DND-41 (cell line): ENCODE measurements at regions not wholly inside any gene's neighbourhood (a gene's known extent, or its start where the extent isn't known, plus 50 kb on each side); places are given as distances from the start of the nearest gene placed in this dataset.

Source experiments
- ATAC-seq: fragments of 200-7000 bp; cut with Tn5 transposase; 3 replicates; pipeline ENCODE4 v1.9.1; 2021; ENCODE audit warnings: low read depth; ENCODE audit not compliant: insufficient read depth
- DNase-seq: peaks from one replicate; pipeline ENCODE4 v3.0.0-alpha.2; 2020
- H2AFZ ChIP-seq: 2 replicates; pipeline ENCODE4 v1.6.0; 2012; ENCODE audit warnings: low read depth, low read length
- H3K27ac ChIP-seq: 2 replicates; pipeline ENCODE4 v1.5.1; 2012; ENCODE audit warnings: low read length, inconsistent platforms
- H3K27me3 ChIP-seq: fragments of 200-600 bp; sonication (generic); 2 replicates; pipeline ENCODE4 v1.6.0; 2012; ENCODE audit warnings: low read length, mild to moderate bottlenecking, inconsistent platforms; ENCODE audit not compliant: insufficient read depth, poor library complexity
- H3K36me3 ChIP-seq: 2 replicates; pipeline ENCODE4 v1.5.1; 2012; ENCODE audit warnings: low read length, inconsistent platforms; ENCODE audit not compliant: insufficient read depth
- H3K4me1 ChIP-seq: 2 replicates; pipeline ENCODE4 v1.5.1; 2012; ENCODE audit warnings: mild to moderate bottlenecking, low read length; ENCODE audit not compliant: insufficient read depth
- H3K4me2 ChIP-seq: 2 replicates; pipeline ENCODE4 v1.6.0; 2012; ENCODE audit warnings: mild to moderate bottlenecking, moderate library complexity, low read length, inconsistent platforms; ENCODE audit not compliant: insufficient read depth
- H3K4me3 ChIP-seq, 2 experiments: fragments of 200-600 bp in 1 of 2; shearing (Covaris generic) in 1 of 2; 2 replicates each; pipeline ENCODE4 v1.5.1; 2012 to 2016; ENCODE audit warnings: inconsistent platforms in 2 of 2, low read length in 2 of 2, mild to moderate bottlenecking in 2 of 2, low read depth in 1 of 2, moderate library complexity in 1 of 2
- H3K79me2 ChIP-seq: 2 replicates; pipeline ENCODE4 v1.6.0; 2012; ENCODE audit warnings: low read length, inconsistent platforms; ENCODE audit not compliant: insufficient read depth
- H3K9ac ChIP-seq: 2 replicates; pipeline ENCODE4 v1.6.0; 2012; ENCODE audit warnings: low read depth, mild to moderate bottlenecking, inconsistent platforms, low read length, moderate library complexity
- H3K9me3 ChIP-seq: 2 replicates; pipeline ENCODE4 v1.5.1; 2012; ENCODE audit warnings: low read length, moderate library complexity, mild to moderate bottlenecking, inconsistent platforms; ENCODE audit not compliant: insufficient read depth, severe bottlenecking
- H4K20me1 ChIP-seq: 2 replicates; pipeline ENCODE4 v1.6.0; 2012; ENCODE audit warnings: low read length; ENCODE audit not compliant: insufficient read depth
- CTCF ChIP-seq: IDR thresholded peaks from 2 replicates; pipeline ENCODE4 v1.5.1; 2012; ENCODE audit warnings: borderline replicate concordance, low read length, moderate library complexity, mild to moderate bottlenecking; ENCODE audit not compliant: poor library complexity, severe bottlenecking; ENCODE audit errors: extremely low read depth
- EZH2 ChIP-seq: IDR thresholded peaks from 3 replicates; pipeline ENCODE4 v1.6.1; 2012; ENCODE audit warnings: borderline replicate concordance, low read depth, mild to moderate bottlenecking, moderate library complexity, low read length, inconsistent platforms; ENCODE audit not compliant: severe bottlenecking

GRCh38 chr5:98214240-98215051 is 559.0 kb upstream of the RGMB start:
- Histone ChIP-seq H3K36me3 (no peaks in the 10 kb centered on the region), H3K9me3 (no peaks in the 10 kb centered on the region), H3K9ac (no peak overlapping the region), H3K4me3 (no peak overlapping the region), H3K79me2 (no peaks in the 10 kb centered on the region), H3K4me1 (peaks cover 4% of the 10 kb centered on the region; the same call in 1 of the 2 replicates), H3K27ac (no peak overlapping the region), H4K20me1 (no peaks in the 10 kb centered on the region), H3K27me3 (no peaks in the 10 kb centered on the region), H2AFZ (peak overlapping the region; percentile 16; the same call in 1 of the 2 replicates), H3K4me2 (no peak overlapping the region)
- TF ChIP-seq EZH2 (no peak), CTCF (no peak)
- ATAC-seq (no peak), DNase-seq (no peak)

- no peaks in the 10 kb centered on the region for H3K36me3 ChIP-seq
- no peak for DNase-seq
- TF ChIP-seq CTCF, result no peak
- no peak for TF ChIP-seq EZH2
- no peak overlapping the region for H3K9ac ChIP-seq
- H2AFZ ChIP-seq, result no peak overlapping the region
- H3K4me2 ChIP-seq, result no peak overlapping the region
- H3K4me1 ChIP-seq, result peaks cover 4% of the 10 kb centered on the region; the same call in 1 of the 2 replicates
- no peak overlapping the region for H3K4me3 ChIP-seq
- H3K27me3 ChIP-seq, result no peaks in the 10 kb centered on the region
- H4K20me1 ChIP-seq, result no peaks in the 10 kb centered on the region
- no peak for ATAC-seq
- H3K79me2 ChIP-seq, result no peaks in the 10 kb centered on the region
- no peak overlapping the region for H3K27ac ChIP-seq
- H3K9me3 ChIP-seq, result no peaks in the 10 kb centered on the region
Measured at GRCh38 chr5:98217138-98217537, 556.3 kb upstream of the RGMB start.

- ATAC-seq (no peak), DNase-seq (no peak)
- Histone ChIP-seq H3K27ac (no peak overlapping the region), H3K9me3 (no peaks in the 10 kb centered on the region), H4K20me1 (no peaks in the 10 kb centered on the region), H3K79me2 (no peaks in the 10 kb centered on the region), H3K4me2 (no peak overlapping the region), H3K4me3 (no peak overlapping the region), H3K9ac (no peak overlapping the region), H3K36me3 (no peaks in the 10 kb centered on the region), H3K27me3 (no peaks in the 10 kb centered on the region), H3K4me1 (peaks cover 4% of the 10 kb centered on the region; the same call in 1 of the 2 replicates), H2AFZ (no peak overlapping the region)
- no peak for TF ChIP-seq EZH2
- no peak for TF ChIP-seq CTCF
Measured at GRCh38 chr5:98218838-98219237, 554.6 kb upstream of the RGMB start.

- ATAC-seq (no peak), DNase-seq (no peak)
- Histone ChIP-seq H3K79me2 (no peaks in the 10 kb centered on the region), H3K4me2 (no peak overlapping the region), H3K9ac (no peak overlapping the region), H2AFZ (no peak overlapping the region), H3K4me1 (peaks cover 10% of the 10 kb centered on the region), H3K27me3 (no peaks in the 10 kb centered on the region), H4K20me1 (no peaks in the 10 kb centered on the region), H3K9me3 (no peaks in the 10 kb centered on the region), H3K4me3 (no peak overlapping the region), H3K27ac (no peak overlapping the region), H3K36me3 (no peaks in the 10 kb centered on the region)
- no peak for TF ChIP-seq CTCF
- TF ChIP-seq EZH2, result no peak
Measured at GRCh38 chr5:98227489-98227888, 546.0 kb upstream of the RGMB start.
